ENCODE measurements at regions not wholly inside any gene's neighbourhood (a gene's known extent, or its start where the extent isn't known, plus 50 kb on each side); places are given as distances from the start of the nearest gene placed in this dataset.
A peak's percentile ranks its signal among the peaks of the same experiment; 100 is the strongest.
"Not testable (repeated sequence)": the region's sequence is repeated elsewhere in the genome, so short reads cannot be mapped to it uniquely, and the experiment has no call there.

- no peak for DNase-seq
These were observed 167.2 kb downstream of the C9orf50 start for GRCh38 chr9:129453734-129454133.

GRCh38 chr9:129451669-129452068, 169.2 kb downstream of the C9orf50 start:
- no peak for DNase-seq

- DNase-seq, result no peak
These were observed 169.7 kb downstream of the C9orf50 start for GRCh38 chr9:129451089-129451656.

- DNase-seq, result no peak
These were observed 171.8 kb downstream of the C9orf50 start for GRCh38 chr9:129449066-129449465.

GRCh38 chr9:129446828-129447550, 173.9 kb downstream of the C9orf50 start:
- no peak for DNase-seq

GRCh38 chr9:129445794-129446306, 175.1 kb downstream of the C9orf50 start:
- DNase-seq, result no peak

- DNase-seq, result not testable (repeated sequence)
These were observed 177.3 kb downstream of the C9orf50 start for GRCh38 chr9:129443515-129444164.

GRCh38 chr9:129442803-129443511, 177.9 kb downstream of the C9orf50 start:
- DNase-seq, result no peak

GRCh38 chr9:129441852-129442251, 179.0 kb downstream of the C9orf50 start:
- DNase-seq, result no peak

- DNase-seq, result no peak
These were observed 180.3 kb downstream of the C9orf50 start for GRCh38 chr9:129440435-129441186.

- DNase-seq, result no peak
These were observed 181.7 kb downstream of the C9orf50 start for GRCh38 chr9:129439242-129439641.

- peak; percentile 37 for DNase-seq
These were observed 183.1 kb downstream of the C9orf50 start for GRCh38 chr9:129437626-129438323.

GRCh38 chr9:129436751-129437625, 183.9 kb downstream of the C9orf50 start:
- DNase-seq, result peak; percentile 70

GRCh38 chr9:129435988-129436717, 184.7 kb downstream of the C9orf50 start:
- DNase-seq, result no peak

- no peak for DNase-seq
These were observed 185.6 kb downstream of the C9orf50 start for GRCh38 chr9:129435291-129435690.

- DNase-seq, result no peak
These were observed 186.7 kb downstream of the C9orf50 start for GRCh38 chr9:129434187-129434586.

- DNase-seq, result no peak
These were observed 188.4 kb downstream of the C9orf50 start for GRCh38 chr9:129432297-129433154.

GRCh38 chr9:129430940-129431643, 189.8 kb downstream of the C9orf50 start:
- DNase-seq, result no peak

All from CD4-positive, alpha-beta T cell treated with Interleukin-6 for 4 hours (primary cell).